ENCODE measurements at regions not wholly inside any gene's neighbourhood (a gene's known extent, or its start where the extent isn't known, plus 50 kb on each side); places are given as distances from the start of the nearest gene placed in this dataset.

DNA sequence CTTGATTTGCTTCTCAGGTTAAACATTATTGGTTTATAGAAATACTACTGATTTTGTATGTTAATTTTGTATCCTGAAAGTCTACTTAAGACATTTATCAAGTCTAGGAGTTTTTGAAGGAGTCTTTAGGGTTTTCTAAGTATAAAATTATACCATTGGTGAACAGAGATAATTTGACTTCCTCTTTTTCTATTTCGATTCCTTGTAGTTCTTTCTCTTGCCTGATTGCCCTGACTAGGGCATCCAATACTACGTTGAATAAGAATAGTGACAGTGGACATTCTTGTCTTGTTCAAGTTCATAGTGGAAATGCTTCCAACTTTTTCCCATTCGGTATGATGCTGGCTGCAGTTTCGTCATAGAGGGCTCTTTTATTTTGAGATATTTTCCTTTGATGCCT lies 807.5 kb upstream of the SLC10A2 start:
- no peaks in the 10 kb centered on the region for H3K27me3 ChIP-seq (ENCODE audit: insufficient read depth)
- TF ChIP-seq NANOG (IDR thresholded peaks at IDR 0.05; ENCODE audit: borderline replicate concordance) = no peak
- TF ChIP-seq EZH2phosphoT487 (IDR thresholded peaks at IDR 0.05; ENCODE audit: unreplicated experiment) = no peak
- no peak for TF ChIP-seq EZH2 (IDR thresholded peaks at IDR 0.05; ENCODE audit: low read depth, unreplicated experiment)
- H4K20me1 ChIP-seq (replicated peaks; ENCODE audit: insufficient read depth) = no peaks in the 10 kb centered on the region; the same call in 1 of the 2 replicates
- DNase-seq (ENCODE audit: low spot score) (no peak), ATAC-seq (no peak)
- Mint-ChIP-seq H3K27me3 (ENCODE audit: insufficient read depth, low read depth, poor library complexity) (no peaks in the 10 kb centered on the region), H3K9me3 (no peaks in the 10 kb centered on the region), H3K4me1 (no peaks in the 10 kb centered on the region), H3K4me3 (no peak overlapping the region), H3K36me3 (ENCODE audit: low read depth) (no peaks in the 10 kb centered on the region), H3K27ac (no peak overlapping the region)
- no peaks in the 10 kb centered on the region for H3K79me2 ChIP-seq (replicated peaks; ENCODE audit: insufficient read depth)
- H3K4me3 ChIP-seq = no peak overlapping the region
- no peak overlapping the region for H3K4me2 ChIP-seq
- H2AFZ ChIP-seq = no peak overlapping the region
- no peak overlapping the region for H3K27ac ChIP-seq (ENCODE audit: low read depth)
- no peaks in the 10 kb centered on the region for H3F3A ChIP-seq (replicated peaks; ENCODE audit: low read depth)
- no peaks in the 10 kb centered on the region for H3K4me1 ChIP-seq (ENCODE audit: insufficient read depth)
- H3K36me3 ChIP-seq (ENCODE audit: insufficient read depth) = no peaks in the 10 kb centered on the region
- H3K9me2 ChIP-seq (ENCODE audit: insufficient read depth) = no peaks in the 10 kb centered on the region; the same call in 1 of the 2 replicates

DNA sequence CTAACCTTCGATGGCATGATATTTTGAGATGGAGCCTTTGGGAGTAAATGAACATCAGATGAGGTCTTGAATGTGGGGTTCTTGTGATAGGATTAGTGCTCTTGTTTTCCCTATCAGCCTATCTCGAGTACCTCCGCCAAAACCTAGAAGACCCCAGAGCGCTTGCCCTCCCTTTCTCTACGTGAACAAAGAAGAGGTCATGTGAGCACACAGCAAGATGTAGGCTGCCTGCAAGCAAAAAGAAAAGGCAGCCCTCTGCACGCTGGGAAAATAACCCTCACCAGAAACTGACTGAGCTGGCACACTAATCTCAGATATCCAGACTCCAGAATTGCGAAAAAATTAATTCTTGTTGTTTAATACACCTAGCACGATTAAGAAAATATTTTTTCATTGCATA lies 799.8 kb upstream of the SLC10A2 start:
- Histone ChIP-seq H3K4me1 (ENCODE audit: insufficient read depth) (no peaks in the 10 kb centered on the region), H3K4me3 (no peak overlapping the region), H3K9me2 (ENCODE audit: insufficient read depth) (no peaks in the 10 kb centered on the region), H3K4me2 (no peak overlapping the region), H3F3A (replicated peaks; ENCODE audit: low read depth) (no peaks in the 10 kb centered on the region), H3K27ac (ENCODE audit: low read depth) (no peak overlapping the region), H3K27me3 (ENCODE audit: insufficient read depth) (no peaks in the 10 kb centered on the region), H4K20me1 (replicated peaks; ENCODE audit: insufficient read depth) (no peaks in the 10 kb centered on the region; the same call in 1 of the 2 replicates), H2AFZ (peak overlapping the region; percentile 90), H3K36me3 (ENCODE audit: insufficient read depth) (no peaks in the 10 kb centered on the region), H3K79me2 (replicated peaks; ENCODE audit: insufficient read depth) (no peaks in the 10 kb centered on the region)
- Mint-ChIP-seq H3K36me3 (ENCODE audit: low read depth) (no peaks in the 10 kb centered on the region), H3K4me3 (no peak overlapping the region), H3K9me3 (no peaks in the 10 kb centered on the region), H3K4me1 (no peaks in the 10 kb centered on the region; the same call in 1 of the 3 replicates), H3K27me3 (ENCODE audit: insufficient read depth, low read depth, poor library complexity) (no peaks in the 10 kb centered on the region), H3K27ac (0 out of 2 replicates have a peak overlapping the region, but pooled peaks have one; percentile 65)
- DNase-seq (ENCODE audit: low spot score) (no peak), ATAC-seq (peak; percentile 60)
- TF ChIP-seq ZNF331 (CRISPR knock-in tag; IDR thresholded peaks at IDR 0.05; ENCODE audit: low read depth) (no peak), NANOG (IDR thresholded peaks at IDR 0.05; ENCODE audit: borderline replicate concordance) (no peak)
- TF ChIP-seq, protein P1, sequence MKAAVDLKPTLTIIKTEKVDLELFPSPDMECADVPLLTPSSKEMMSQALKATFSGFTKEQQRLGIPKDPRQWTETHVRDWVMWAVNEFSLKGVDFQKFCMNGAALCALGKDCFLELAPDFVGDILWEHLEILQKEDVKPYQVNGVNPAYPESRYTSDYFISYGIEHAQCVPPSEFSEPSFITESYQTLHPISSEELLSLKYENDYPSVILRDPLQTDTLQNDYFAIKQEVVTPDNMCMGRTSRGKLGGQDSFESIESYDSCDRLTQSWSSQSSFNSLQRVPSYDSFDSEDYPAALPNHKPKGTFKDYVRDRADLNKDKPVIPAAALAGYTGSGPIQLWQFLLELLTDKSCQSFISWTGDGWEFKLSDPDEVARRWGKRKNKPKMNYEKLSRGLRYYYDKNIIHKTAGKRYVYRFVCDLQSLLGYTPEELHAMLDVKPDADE (IDR thresholded peaks at IDR 0.05) = no peak

DNA sequence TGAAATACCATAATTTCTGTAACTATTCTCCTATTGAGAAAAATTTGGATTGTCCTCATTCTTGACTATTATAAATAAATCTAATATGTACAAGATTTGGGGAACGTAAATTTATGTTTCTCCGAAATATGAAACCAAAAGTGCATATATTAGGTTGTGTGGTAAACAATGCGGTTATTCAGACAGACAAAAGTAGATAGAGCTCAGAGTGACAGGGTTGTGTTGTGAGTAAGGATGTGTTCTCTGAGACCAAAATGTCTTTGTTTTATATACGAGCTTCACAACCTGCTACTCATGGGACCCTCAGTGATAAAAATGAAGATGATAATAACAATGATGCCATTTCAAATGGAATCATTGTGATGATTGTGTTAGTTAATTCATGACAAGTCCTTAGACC lies 796.3 kb upstream of the SLC10A2 start:
- no peak overlapping the region for H3K4me3 ChIP-seq
- H3K4me1 ChIP-seq (ENCODE audit: insufficient read depth) = no peaks in the 10 kb centered on the region
- no peaks in the 10 kb centered on the region for H3K79me2 ChIP-seq (replicated peaks; ENCODE audit: insufficient read depth)
- H3K27ac ChIP-seq (ENCODE audit: low read depth) = no peak overlapping the region
- H3K4me3 Mint-ChIP-seq = no peak overlapping the region
- no peak overlapping the region for H2AFZ ChIP-seq
- no peaks in the 10 kb centered on the region for H4K20me1 ChIP-seq (replicated peaks; ENCODE audit: insufficient read depth)
- H3K9me3 Mint-ChIP-seq = no peaks in the 10 kb centered on the region
- DNase-seq (ENCODE audit: low spot score) (no peak), ATAC-seq (no peak)
- H3K4me1 Mint-ChIP-seq = no peaks in the 10 kb centered on the region; the same call in 1 of the 3 replicates
- TF ChIP-seq ZNF114 (CRISPR knock-in tag; IDR thresholded peaks at IDR 0.05) (no peak), EZH2 (IDR thresholded peaks at IDR 0.05; ENCODE audit: low read depth, unreplicated experiment) (no peak), EZH2phosphoT487 (IDR thresholded peaks at IDR 0.05; ENCODE audit: unreplicated experiment) (no peak), POLR2AphosphoS5 (IDR thresholded peaks at IDR 0.05; ENCODE audit: low read depth) (no peak)
- TF ChIP-seq, protein P2, sequence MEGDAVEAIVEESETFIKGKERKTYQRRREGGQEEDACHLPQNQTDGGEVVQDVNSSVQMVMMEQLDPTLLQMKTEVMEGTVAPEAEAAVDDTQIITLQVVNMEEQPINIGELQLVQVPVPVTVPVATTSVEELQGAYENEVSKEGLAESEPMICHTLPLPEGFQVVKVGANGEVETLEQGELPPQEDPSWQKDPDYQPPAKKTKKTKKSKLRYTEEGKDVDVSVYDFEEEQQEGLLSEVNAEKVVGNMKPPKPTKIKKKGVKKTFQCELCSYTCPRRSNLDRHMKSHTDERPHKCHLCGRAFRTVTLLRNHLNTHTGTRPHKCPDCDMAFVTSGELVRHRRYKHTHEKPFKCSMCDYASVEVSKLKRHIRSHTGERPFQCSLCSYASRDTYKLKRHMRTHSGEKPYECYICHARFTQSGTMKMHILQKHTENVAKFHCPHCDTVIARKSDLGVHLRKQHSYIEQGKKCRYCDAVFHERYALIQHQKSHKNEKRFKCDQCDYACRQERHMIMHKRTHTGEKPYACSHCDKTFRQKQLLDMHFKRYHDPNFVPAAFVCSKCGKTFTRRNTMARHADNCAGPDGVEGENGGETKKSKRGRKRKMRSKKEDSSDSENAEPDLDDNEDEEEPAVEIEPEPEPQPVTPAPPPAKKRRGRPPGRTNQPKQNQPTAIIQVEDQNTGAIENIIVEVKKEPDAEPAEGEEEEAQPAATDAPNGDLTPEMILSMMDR (conservative IDR thresholded peaks at IDR 0.05; ENCODE audit: low read depth in 2 of 2) = no peak
- TF ChIP-seq, protein P1 (IDR thresholded peaks at IDR 0.05) = no peak
- TF ChIP-seq, protein P3, sequence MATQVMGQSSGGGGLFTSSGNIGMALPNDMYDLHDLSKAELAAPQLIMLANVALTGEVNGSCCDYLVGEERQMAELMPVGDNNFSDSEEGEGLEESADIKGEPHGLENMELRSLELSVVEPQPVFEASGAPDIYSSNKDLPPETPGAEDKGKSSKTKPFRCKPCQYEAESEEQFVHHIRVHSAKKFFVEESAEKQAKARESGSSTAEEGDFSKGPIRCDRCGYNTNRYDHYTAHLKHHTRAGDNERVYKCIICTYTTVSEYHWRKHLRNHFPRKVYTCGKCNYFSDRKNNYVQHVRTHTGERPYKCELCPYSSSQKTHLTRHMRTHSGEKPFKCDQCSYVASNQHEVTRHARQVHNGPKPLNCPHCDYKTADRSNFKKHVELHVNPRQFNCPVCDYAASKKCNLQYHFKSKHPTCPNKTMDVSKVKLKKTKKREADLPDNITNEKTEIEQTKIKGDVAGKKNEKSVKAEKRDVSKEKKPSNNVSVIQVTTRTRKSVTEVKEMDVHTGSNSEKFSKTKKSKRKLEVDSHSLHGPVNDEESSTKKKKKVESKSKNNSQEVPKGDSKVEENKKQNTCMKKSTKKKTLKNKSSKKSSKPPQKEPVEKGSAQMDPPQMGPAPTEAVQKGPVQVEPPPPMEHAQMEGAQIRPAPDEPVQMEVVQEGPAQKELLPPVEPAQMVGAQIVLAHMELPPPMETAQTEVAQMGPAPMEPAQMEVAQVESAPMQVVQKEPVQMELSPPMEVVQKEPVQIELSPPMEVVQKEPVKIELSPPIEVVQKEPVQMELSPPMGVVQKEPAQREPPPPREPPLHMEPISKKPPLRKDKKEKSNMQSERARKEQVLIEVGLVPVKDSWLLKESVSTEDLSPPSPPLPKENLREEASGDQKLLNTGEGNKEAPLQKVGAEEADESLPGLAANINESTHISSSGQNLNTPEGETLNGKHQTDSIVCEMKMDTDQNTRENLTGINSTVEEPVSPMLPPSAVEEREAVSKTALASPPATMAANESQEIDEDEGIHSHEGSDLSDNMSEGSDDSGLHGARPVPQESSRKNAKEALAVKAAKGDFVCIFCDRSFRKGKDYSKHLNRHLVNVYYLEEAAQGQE (IDR thresholded peaks at IDR 0.05; ENCODE audit: unreplicated experiment) = no peak
- H3K27me3 Mint-ChIP-seq (ENCODE audit: insufficient read depth, low read depth, poor library complexity) = no peaks in the 10 kb centered on the region
- no peaks in the 10 kb centered on the region for H3K9me2 ChIP-seq (ENCODE audit: insufficient read depth)
- H3F3A ChIP-seq (replicated peaks; ENCODE audit: low read depth) = no peaks in the 10 kb centered on the region
- no peaks in the 10 kb centered on the region for H3K36me3 Mint-ChIP-seq (ENCODE audit: low read depth)
- no peaks in the 10 kb centered on the region for H3K36me3 ChIP-seq (ENCODE audit: insufficient read depth)
- no peaks in the 10 kb centered on the region for H3K27me3 ChIP-seq (ENCODE audit: insufficient read depth)
- no peak overlapping the region for H3K27ac Mint-ChIP-seq
- no peak overlapping the region for H3K4me2 ChIP-seq

Measured in GM23338 (cell line).